Adrenal gland (tissue), 5 donors: ENCODE measurements at regions not wholly inside any gene's neighbourhood (a gene's known extent, or its start where the extent isn't known, plus 50 kb on each side); places are given as distances from the start of the nearest gene placed in this dataset.

Experiments used
- POLR2A ChIP-seq, 2 donors: fragments of 450-650 bp; IDR thresholded peaks; one replicate each; pipeline ENCODE4 v1.6.1; 2017; ENCODE audit warnings: antibody characterized with exemption in 2 of 2, mild to moderate bottlenecking in 2 of 2, moderate library complexity in 1 of 2
- TF ChIP-seq, protein P1 (sequence below), 6 experiments: fragments of 450-650 bp in 4 of 6; fragments of 200-600 bp in 2 of 6; sonication (generic) in 1 of 6; IDR thresholded peaks; 1 replicate in 5 of 6; 2 replicates in 1 of 6; pipeline versions ENCODE4 v1.5.1 to v1.8.0; 2016 to 2021; ENCODE audit warnings: antibody characterized with exemption in 6 of 6, mild to moderate bottlenecking in 2 of 6, moderate library complexity in 1 of 6
- donor health status: DM: no; HTN: no; CAD: no.

- TF ChIP-seq, protein P1, sequence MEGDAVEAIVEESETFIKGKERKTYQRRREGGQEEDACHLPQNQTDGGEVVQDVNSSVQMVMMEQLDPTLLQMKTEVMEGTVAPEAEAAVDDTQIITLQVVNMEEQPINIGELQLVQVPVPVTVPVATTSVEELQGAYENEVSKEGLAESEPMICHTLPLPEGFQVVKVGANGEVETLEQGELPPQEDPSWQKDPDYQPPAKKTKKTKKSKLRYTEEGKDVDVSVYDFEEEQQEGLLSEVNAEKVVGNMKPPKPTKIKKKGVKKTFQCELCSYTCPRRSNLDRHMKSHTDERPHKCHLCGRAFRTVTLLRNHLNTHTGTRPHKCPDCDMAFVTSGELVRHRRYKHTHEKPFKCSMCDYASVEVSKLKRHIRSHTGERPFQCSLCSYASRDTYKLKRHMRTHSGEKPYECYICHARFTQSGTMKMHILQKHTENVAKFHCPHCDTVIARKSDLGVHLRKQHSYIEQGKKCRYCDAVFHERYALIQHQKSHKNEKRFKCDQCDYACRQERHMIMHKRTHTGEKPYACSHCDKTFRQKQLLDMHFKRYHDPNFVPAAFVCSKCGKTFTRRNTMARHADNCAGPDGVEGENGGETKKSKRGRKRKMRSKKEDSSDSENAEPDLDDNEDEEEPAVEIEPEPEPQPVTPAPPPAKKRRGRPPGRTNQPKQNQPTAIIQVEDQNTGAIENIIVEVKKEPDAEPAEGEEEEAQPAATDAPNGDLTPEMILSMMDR (IDR thresholded peaks at IDR 0.05): no peak
- TF ChIP-seq POLR2A (IDR thresholded peaks at IDR 0.05): no peak
Observed at GRCh38 chr13:111906816-111907215, 160.1 kb upstream of the SOX1 start.
